Putamen (tissue), 1 donor: ENCODE measurements at regions not wholly inside any gene's neighbourhood (a gene's known extent, or its start where the extent isn't known, plus 50 kb on each side); places are given as distances from the start of the nearest gene placed in this dataset.
A peak's percentile ranks its signal among the peaks of the same experiment; 100 is the strongest.
"Not testable (repeated sequence)": the region's sequence is repeated elsewhere in the genome, so short reads cannot be mapped to it uniquely, and the experiment has no call there.

Experiments used
- DNase-seq: peaks from one replicate; pipeline ENCODE4 v3.0.0-alpha.2; 2016; ENCODE audit warnings: low spot score

DNA sequence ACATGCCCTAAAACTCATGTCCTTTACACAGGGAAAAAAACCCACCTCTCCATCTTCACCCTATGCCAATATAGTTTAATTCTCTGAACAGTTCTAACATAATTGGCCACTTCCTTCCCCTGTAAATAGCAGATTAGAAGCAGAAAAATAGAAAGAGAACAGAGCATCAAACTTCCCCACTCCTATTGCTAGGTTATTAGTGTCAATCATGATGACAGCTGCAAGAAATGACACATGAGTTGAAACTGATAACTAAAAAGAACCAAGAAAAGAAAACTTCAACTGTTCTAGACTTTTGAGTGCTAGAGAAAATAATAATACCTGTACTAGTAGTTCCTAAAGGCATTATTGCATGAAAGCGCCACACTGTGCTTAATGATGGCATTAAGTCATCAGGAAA lies 284.5 kb upstream of the TRPC5 start:
- no peak for DNase-seq

DNA sequence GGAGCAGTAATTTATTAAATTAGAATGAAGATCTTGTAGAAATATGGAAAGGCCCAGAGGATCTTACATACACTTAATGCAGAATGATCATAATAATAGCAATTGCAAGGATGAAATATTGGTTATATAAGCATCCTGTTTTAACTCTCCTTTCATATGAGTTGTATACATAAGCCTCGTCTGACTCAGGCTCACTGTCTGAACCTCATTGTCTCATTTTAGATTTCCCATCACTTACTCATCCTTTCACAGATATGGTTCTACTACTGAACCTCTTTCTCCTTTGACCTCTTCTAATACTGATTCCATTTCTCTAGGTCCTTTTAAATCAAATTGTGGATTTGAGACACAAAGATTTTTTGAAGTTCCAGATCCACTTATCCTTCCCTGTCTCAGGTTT lies 277.3 kb upstream of the TRPC5 start:
- DNase-seq, result no peak

DNA sequence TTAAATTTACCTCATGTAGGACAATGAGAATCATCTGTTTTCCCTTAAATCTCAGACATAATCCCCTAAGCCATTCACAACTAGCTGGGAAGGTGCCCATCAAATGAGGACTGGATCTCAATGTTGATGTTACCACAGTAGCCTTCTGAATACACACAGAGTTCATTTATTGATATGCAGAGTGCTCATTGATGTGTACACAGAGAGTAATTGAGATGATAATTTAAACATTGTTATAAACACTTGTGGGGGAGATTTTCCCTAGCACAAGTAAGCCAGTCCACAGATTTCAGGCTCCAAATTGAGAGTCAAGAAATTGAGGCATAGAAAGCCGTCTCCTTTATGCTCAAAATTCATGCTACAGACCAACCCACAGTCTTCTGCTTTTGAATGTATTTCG lies 273.4 kb upstream of the TRPC5 start:
- DNase-seq, result no peak

DNA sequence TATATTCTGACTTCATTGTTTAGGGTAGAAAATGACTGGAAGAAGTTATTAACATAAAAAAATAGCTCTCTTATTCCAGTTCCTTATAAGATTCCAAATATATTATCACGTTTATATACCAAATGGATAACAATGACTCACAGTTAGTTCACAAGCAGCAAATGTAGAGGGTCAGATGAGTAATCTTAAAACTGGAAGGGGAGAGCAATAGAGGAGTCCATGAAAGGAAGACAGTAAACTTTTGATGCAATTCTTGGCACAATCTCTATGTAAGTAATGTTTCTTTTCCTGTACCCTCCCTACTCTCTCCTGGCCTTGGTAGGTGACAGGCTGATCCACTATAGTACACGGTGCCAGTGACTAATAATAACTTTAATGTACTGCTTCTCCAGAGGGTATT lies 259.0 kb upstream of the TRPC5 start:
- no peak for DNase-seq

DNA sequence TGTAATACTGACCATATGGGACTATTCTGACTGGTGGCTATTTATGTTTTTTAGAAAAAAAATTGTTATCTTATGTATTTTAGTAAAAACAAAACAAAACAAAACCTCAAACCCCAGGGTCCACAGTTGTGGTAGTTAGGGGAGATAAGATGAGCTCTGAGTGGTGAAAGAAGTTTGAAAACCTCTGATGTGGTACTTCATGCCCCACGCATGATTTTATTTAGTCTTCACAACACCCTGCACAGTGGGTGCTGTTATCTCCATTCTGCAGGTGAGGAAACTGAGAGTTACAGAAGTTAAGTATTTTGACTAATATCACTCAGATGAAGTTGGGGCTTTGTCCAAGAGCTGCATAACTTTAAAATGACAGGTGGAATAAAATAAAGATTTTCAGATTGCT lies 230.6 kb upstream of the TRPC5 start:
- no peak for DNase-seq

DNA sequence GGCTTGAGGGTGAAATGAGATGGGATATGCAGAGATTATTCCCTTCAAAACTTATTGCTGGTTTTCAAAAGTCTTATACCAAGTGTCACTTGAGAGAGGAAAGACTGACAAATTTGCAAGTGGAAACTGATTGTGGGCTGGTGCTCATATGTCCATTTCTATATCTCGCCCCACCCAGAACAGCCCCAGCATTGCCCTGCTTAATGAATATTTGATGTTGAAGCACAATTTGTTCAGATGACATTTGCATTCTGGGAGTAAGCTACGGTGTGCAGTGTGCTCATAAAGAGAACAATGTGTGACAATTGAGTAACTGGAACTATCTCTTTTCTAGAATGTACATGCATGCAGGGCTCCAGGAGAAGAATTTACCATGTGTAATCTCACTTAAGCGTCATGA lies 223.5 kb upstream of the TRPC5 start:
- DNase-seq, result no peak

DNA sequence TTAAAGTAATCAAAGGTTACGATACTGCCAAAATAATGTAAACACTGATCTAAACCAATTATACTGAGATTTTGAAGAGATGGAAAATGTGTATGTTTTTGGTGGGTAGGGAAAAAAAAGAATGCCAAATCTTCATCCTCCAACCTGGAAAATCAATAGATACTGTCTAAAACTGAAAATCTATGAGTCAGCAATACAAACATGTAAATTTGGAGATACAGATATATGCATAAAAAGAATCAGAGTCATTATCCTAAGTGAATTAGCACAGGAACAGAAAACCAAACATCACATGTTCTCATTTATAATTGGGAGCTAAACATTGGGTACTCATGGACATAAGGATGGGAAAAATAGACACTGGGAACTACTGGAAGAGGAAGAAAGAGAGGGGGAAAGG lies 197.4 kb upstream of the TRPC5 start:
- no peak for DNase-seq

DNA sequence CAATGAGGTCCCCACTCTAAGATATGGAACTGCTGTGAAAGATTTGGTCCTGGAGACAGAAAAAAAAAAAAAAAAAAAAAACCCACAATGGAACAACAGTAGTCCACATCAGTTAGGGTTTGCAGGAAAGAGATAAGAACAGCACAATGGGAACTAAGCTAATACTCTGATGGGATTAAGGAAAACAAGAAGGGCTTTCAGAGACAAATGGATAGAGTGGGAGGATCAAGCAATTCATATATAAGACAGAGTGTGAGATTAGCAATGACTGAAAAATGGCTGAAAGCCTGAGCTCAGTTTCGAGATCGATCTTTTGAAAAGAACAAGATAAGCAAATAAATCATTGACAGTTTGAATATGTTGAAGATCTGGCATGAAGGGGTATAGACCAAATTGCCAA lies 188.4 kb upstream of the TRPC5 start:
- no peak for DNase-seq

DNA sequence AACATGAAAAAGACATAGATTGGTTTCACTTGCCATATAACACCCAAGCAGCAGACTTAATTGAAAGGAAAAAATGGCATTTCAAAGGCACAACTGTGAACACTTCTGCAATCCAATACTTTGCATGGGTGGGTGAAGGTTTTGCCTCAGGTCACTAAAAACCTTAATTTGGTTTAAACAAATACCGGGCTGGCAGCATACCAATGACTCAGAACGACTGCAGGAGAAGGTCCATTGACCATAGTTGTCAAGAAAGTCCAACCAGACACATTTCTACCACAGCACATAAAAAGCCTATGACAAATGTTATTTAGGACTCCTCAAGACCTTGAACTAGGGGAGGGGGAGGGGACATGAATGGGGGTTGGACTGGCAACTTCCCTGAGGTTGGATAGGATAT lies 183.6 kb upstream of the TRPC5 start:
- no peak for DNase-seq

DNA sequence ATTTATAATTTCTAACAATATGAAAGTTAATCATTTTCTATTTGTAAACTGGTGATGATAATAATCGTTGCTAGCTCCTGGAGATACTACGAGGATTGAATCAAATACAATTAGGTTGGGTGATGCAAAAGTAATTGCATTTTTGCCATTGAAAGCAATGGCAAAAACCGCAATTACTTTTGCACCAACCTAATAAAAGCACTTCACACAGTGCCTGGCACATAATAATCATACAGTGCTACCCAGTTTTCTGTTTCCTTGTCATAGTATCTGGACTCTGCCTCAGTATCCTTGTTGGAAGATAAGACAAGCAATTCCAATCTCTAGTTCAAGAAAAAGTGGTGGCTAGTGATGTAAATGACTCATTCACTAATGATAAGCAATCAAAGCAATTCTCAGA lies 176.8 kb upstream of the TRPC5 start:
- DNase-seq, result no peak

DNA sequence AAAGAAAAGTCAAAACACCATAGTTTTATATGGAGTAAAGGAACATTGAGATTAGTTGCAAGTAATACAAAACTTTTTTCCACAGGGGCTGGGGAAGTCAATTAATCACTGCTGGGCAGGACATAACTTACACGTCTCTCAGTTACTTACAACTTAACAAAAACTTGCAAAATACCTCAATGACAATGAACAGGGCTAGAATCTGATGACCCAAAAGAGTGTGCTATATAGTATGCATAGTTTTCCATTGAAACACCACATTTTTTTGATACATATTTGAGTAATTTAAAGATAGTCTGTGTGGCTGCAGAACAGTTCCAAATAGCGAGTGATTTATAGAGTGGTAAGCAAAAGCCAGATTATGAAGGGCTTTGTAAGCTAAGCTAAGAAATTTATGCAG lies 172.3 kb upstream of the TRPC5 start:
- no peak for DNase-seq

DNA sequence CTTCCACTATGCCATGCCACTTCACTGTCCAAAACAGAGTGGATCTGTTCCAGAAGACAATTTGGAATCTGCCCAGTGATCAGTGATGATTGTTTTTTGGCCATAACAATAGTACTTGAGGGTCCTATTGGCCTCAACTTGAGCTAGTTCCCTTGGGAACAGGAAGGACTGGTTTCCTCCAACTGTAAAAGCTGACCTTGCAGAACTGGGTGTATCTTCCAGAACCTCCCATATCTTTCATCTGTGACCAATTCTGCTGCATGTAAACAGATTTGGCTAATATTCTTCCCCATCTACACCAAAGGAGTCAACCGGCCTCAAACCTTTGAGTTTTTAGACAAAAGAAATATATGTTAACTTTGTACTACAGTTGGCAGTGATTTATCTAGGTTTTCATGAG lies 165.1 kb upstream of the TRPC5 start:
- no peak for DNase-seq

DNA sequence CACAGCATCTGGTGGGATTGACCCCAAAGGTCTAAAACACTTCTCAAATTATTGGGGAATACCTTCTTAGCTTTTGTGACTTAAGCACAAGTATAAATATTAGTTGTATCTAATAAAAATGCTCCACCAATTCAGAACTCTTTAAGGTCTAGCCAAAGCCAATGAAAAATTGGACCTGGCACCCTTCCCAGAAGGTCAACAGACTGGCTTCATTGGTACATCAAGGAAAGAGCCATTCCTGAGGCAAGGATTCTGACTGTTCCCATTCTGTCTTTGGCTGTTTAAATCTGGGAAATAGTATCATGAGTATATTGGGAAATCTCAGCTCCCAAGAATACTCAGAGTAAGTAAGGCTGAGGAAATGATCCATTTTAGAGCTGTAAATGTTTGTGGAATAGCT lies 153.0 kb upstream of the TRPC5 start:
- no peak for DNase-seq

DNA sequence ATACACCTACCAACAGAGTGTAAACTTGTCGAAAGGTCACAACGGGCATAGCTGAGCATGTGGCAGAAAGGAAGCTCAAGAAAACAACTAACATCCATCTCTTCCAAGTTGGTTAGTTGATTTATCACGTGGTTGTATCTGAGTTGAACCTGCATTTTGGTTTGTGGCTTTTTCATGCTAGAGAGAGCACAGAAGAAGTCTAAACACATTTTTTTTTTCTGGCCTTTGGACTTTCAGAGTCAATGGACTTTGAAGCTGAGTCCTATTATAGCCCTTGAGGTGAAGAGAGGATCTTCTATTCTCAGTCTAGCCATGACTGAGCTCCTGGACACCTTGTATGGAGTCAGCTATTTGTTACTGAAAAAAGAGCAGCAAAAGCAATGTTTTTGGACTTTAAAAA lies 150.6 kb upstream of the TRPC5 start:
- no peak for DNase-seq

DNA sequence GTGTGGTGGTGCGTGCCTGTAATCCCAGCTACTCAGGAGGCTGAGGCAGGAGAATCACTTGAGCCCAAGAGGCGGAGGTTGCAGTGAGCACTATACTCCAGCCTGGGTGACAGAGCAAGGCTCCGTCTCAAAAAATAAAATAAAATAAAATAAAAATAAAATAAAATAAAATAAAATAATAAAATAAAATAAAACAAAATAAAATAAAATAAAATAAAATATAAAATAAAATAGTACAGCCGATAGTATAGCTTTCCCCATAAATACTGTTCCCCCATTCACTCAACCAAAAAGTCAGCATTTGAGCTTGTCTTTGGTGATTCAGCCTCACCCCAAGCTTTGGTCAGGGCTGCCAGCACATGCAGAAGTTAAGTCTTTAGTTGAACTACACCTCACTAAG lies 144.2 kb upstream of the TRPC5 start:
- DNase-seq, result not testable (repeated sequence)

DNA sequence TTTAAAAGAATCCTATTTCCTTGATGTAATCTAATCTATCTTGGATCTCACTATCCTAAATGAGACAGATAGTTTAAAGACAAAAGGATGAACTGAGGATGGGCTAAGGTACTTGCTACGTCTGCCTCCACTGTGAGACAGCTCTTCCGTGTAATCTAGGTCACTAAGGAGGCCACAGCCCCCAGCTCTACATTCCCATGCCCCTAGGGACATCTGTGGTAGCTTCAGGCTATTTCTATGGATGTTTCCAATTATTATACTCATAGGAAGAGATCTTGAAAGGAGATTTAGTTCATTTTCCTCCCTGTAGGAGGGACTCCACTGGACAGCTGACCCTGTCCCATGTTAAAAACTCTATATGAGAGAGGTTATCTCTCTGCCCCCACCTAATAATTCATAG lies 140.8 kb upstream of the TRPC5 start:
- DNase-seq, result no peak

DNA sequence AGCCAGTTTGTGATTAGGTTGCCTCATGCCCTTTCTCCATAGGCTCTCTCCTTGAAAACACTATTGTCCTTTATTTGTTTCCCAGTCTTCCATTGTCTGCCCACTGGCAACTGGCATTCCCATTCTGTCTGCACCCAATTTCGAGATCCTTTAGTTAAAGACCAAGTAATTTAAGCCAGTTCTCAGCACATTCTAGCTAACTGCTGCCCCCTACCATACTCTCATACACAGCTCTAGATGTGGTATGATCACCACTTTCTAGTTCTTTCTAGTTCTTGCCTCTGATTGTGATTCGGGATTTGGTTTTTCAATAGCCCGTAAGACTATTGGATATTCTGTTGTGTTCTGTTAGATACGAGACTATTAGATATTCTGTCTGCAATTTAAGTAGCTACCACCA lies 135.8 kb upstream of the TRPC5 start:
- DNase-seq, result no peak

DNA sequence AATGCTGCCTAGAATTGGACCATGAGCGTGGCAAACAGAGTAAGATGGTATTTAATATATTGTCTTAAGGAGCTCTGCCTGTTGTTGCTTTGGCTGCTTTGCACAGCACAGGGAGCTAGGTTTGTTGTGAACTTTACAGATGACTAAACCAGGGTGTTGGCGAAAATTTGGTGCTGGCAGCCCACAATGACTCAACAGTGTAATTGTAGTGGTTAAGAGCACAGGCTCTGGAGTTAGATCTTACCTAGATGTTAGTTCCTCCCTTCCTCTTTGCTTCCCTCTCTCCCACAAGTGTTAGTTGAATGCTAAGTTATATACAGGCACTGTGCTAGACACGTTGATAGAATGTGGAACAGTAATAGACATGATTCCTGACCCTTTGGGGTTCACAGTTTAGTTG lies 128.9 kb upstream of the TRPC5 start:
- DNase-seq, result no peak

DNA sequence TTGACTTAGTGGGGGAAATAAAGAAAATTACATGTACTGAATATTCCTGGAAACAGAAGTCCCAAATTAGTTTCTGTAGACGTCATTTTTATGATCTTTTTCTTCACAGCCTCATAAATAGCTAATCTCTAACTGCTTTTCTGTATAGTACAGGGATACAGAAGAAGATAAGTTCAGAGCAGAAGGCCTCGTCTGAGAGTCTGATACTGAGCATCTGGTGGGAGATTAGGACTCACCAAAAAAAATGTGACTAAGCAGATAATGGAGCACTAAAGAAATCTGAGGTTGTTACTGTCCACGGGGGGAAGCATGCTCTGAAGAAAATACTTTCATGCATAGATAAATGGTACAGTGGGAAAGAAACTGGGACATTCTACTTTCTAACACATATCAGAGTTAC lies 115.3 kb upstream of the TRPC5 start:
- DNase-seq, result no peak

DNA sequence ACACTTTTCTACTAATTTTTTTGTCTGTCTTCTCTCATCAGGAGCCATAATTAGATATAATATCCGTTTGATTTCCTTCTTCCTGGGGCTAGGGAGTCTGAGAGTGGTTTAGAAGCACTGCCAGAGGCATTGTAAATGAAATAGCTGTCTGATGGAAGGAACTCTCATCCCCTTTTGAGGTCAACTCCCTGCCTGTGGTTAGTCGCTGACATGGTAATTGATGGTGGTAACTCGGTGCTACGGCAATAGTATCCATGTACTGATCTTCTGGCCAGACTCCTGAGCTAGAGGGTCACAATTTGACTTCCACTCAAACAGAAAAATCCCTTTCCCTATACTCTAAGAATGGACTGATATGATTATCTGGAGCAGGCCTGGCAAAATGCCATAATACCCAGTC lies 108.1 kb upstream of the TRPC5 start:
- no peak for DNase-seq

DNA sequence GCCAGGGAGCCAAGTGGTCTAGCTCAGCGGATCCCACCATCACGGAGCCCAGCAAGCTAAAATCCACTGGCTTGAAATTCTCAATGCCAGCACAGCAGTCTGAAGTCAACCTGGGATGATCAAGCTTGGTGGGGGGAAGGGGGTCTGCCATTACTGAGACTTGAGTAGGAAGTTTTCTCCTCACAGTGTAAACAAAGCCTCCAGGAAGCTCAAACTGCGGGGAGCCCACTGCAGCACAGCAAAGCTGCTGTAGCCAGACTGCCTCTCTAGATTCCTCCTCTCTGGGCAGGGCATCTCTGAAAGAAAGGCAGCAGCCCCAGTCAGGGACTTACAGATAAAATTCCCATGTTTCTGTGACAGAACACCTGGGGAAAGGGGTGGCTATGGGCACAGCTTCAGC lies 98.8 kb upstream of the TRPC5 start:
- DNase-seq, result not testable (repeated sequence)

DNA sequence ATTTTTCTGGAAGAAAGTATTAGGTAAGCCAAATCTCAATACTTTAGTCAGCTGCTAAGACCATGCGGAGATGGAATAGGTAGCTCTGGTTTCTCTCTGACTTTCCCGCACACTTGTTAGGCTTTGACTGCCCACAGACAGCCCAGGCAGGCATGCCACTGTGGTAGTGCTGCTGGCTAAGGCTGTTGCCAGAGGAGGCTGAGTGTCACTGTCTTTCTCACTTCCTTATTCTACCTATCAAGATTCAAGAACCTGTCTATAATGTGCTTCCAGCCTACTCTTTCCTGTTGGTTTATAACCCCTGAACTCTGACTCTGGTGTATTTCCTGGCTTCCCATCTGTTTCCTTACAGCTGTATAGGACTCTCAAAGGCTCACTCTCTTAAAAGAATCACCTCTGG lies 81.8 kb upstream of the TRPC5 start:
- no peak for DNase-seq

DNA sequence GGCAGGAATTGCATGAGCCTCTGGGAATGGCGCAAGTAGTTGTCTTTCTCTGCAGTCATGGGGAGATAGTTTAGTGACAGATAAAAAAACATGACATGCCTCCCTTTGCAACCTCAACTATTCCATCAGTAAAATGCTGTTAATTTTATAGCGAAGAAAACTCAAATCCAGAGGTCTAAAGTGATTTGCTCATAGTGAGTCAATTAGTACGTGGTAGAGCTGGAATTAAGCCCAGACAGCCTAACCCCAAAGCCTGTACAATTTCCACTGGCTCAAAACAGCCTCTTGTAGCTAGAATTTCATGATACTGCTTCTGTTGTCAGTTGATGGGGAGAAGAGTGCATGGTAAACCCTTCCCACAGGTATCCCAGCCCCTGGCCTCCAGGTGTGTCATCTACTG lies 81.3 kb upstream of the TRPC5 start:
- no peak for DNase-seq

DNA sequence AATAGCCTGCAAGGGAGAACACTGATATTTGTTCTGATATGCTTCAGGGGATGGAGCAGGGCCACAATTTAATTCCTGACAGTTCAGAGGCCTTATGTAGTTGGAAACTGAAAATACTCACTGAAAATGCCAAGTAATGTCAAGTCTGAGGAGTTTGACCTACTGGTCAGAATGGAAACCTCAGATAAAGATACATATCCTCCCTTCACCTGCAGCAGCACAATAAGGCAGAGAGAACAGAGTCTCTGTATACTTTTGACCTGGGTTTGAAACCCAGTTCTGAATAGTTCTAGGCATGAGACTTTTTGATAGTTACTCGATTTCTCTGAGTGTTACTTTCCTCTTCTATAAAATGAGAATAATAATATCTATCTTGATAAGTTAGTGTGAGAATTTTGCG lies 65.8 kb upstream of the TRPC5 start:
- DNase-seq, result no peak

DNA sequence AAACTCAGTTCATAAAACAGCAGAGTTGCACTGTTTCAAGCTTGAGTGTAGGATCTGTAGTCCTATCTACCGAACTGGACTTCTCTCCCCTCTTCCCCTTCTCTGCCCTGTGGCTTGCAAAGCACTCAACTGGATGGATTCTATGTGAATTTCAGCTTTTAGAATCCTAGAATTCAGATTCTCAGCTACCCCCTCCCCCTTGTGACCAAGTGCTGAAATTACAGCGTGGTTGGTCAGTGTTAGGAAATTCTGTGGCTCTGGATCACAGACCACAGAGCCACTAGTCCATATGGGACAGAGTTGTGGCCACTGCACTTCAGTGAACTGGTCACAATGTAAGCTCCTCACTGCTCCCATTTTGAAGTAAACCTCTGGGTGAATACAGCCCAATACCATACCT lies 64.6 kb upstream of the TRPC5 start:
- peak; percentile 0 for DNase-seq

DNA sequence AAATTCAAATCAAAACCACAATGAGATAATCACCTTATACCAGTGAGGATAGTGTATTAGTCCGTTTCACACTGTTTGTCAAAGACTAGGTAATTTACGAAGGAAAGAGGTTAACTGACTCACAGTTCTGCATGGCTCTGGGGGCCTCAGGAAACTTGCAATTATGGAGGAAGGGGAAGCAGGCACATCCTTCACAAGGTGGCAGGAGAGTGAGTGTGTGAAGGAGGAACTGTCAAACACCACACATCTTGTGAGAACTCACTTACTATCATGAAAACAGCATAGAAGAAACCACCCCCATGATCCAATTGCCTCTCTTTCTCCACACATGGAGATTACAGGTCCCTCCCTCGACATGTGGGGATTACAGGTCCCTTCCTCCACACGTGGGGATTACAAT lies 54.7 kb upstream of the TRPC5 start:
- no peak for DNase-seq
